Hypothalamus (tissue), 51 donors: ENCODE measurements at regions not wholly inside any gene's neighbourhood (a gene's known extent, or its start where the extent isn't known, plus 50 kb on each side); places are given as distances from the start of the nearest gene placed in this dataset.

Experiments
- DNase-seq, 51 donors: peaks; one replicate each; lab custom pipeline; 2025; lab: John Stamatoyannopoulos, UW

GRCh38 chr3:35486295-35486694 is 153.0 kb upstream of the ARPP21 start:
- DNase-seq = no peak

GRCh38 chr3:35487376-35487775 is 151.9 kb upstream of the ARPP21 start:
- DNase-seq = no peak

- no peak for DNase-seq
Observed at GRCh38 chr3:35488526-35488925, 150.8 kb upstream of the ARPP21 start.

- DNase-seq = no peak
Observed at GRCh38 chr3:35492841-35493240, 146.5 kb upstream of the ARPP21 start.

GRCh38 chr3:35498506-35499210 is 140.7 kb upstream of the ARPP21 start:
- DNase-seq = no peak

GRCh38 chr3:35500641-35501350 is 138.5 kb upstream of the ARPP21 start:
- no peak for DNase-seq

- DNase-seq = no peak
Observed at GRCh38 chr3:35502699-35503098, 136.6 kb upstream of the ARPP21 start.

- no peak for DNase-seq
Observed at GRCh38 chr3:35505181-35505580, 134.1 kb upstream of the ARPP21 start.

- DNase-seq = no peak
Observed at GRCh38 chr3:35505772-35506171, 133.6 kb upstream of the ARPP21 start.

- DNase-seq = no peak
Observed at GRCh38 chr3:35519936-35520335, 119.4 kb upstream of the ARPP21 start.

- DNase-seq = no peak
Observed at GRCh38 chr3:35521196-35521595, 118.1 kb upstream of the ARPP21 start.

- no peak for DNase-seq
Observed at GRCh38 chr3:35522450-35522849, 116.9 kb upstream of the ARPP21 start.

- DNase-seq = no peak
Observed at GRCh38 chr3:35523074-35523473, 116.3 kb upstream of the ARPP21 start.

GRCh38 chr3:35523838-35524237 is 115.5 kb upstream of the ARPP21 start:
- no peak for DNase-seq

GRCh38 chr3:35524856-35525255 is 114.5 kb upstream of the ARPP21 start:
- no peak for DNase-seq

- no peak for DNase-seq
Observed at GRCh38 chr3:35528728-35529127, 110.6 kb upstream of the ARPP21 start.

GRCh38 chr3:35529337-35529736 is 110.0 kb upstream of the ARPP21 start:
- no peak for DNase-seq

- no peak for DNase-seq
Observed at GRCh38 chr3:35537265-35537664, 102.1 kb upstream of the ARPP21 start.

- DNase-seq = no peak
Observed at GRCh38 chr3:35544976-35545375, 94.3 kb upstream of the ARPP21 start.

- DNase-seq = no peak
Observed at GRCh38 chr3:35549690-35550089, 89.6 kb upstream of the ARPP21 start.

GRCh38 chr3:35562141-35562540 is 77.2 kb upstream of the ARPP21 start:
- DNase-seq = no peak

- DNase-seq = no peak
Observed at GRCh38 chr3:35565048-35565447, 74.3 kb upstream of the ARPP21 start.
